Vagina (tissue), 2 donors: ENCODE measurements at regions not wholly inside any gene's neighbourhood (a gene's known extent, or its start where the extent isn't known, plus 50 kb on each side); places are given as distances from the start of the nearest gene placed in this dataset.

Experiments used
- DNase-seq, 2 donors: peaks; one replicate each; pipeline ENCODE4 v3.0.0-alpha.2; 2017; ENCODE audit errors: extremely low spot score in 2 of 2
- H3K27ac ChIP-seq: fragments of 200-600 bp; sonication (generic); one replicate; pipeline ENCODE4 v1.5.1; 2019
- H3K27me3 ChIP-seq: fragments of 200-600 bp; sonication (generic); one replicate; pipeline ENCODE4 v1.5.1; 2019
- H3K36me3 ChIP-seq, 2 donors: fragments of 200-600 bp; sonication (generic); one replicate each; pipeline ENCODE4 v1.5.1; 2017 to 2019
- H3K4me1 ChIP-seq: fragments of 200-600 bp; sonication (generic); one replicate; pipeline ENCODE4 v1.5.1; 2019
- H3K4me3 ChIP-seq, 2 donors: fragments of 200-600 bp; sonication (generic); 1 replicate in 1 of 2; 2 replicates in 1 of 2; pipeline ENCODE4 v1.5.1; 2016 to 2019
- H3K9me3 ChIP-seq: fragments of 200-600 bp; sonication (generic); one replicate; pipeline ENCODE4 v1.5.1; 2019
- CTCF ChIP-seq, 3 experiments: fragments of 450-650 bp in 2 of 3; fragments of 200-600 bp in 1 of 3; sonication (generic) in 1 of 3; IDR thresholded peaks; one replicate each; pipeline ENCODE4 v1.5.1; 2017 to 2019; ENCODE audit warnings: antibody characterized with exemption in 3 of 3, mild to moderate bottlenecking in 2 of 3, moderate library complexity in 2 of 3
- POLR2A ChIP-seq, 2 donors: fragments of 450-650 bp; IDR thresholded peaks; one replicate each; pipeline ENCODE4 v1.6.1; 2017; ENCODE audit warnings: antibody characterized with exemption in 2 of 2, mild to moderate bottlenecking in 2 of 2, moderate library complexity in 2 of 2
- POLR2AphosphoS5 ChIP-seq, 2 donors: sonication (generic); formaldehyde crosslinking; IDR thresholded peaks; one replicate each; pipeline ENCODE4 v1.9.0; 2017; ENCODE audit warnings: antibody characterized with exemption in 2 of 2, mild to moderate bottlenecking in 2 of 2, low read depth in 1 of 2; ENCODE audit not compliant: insufficient read depth in 1 of 2
- intact Hi-C: fragments of 100-400 bp; cut with DNase I; formaldehyde crosslinking; loops from one replicate; pipeline ENCODE4 v1.15.1; 2023

DNA sequence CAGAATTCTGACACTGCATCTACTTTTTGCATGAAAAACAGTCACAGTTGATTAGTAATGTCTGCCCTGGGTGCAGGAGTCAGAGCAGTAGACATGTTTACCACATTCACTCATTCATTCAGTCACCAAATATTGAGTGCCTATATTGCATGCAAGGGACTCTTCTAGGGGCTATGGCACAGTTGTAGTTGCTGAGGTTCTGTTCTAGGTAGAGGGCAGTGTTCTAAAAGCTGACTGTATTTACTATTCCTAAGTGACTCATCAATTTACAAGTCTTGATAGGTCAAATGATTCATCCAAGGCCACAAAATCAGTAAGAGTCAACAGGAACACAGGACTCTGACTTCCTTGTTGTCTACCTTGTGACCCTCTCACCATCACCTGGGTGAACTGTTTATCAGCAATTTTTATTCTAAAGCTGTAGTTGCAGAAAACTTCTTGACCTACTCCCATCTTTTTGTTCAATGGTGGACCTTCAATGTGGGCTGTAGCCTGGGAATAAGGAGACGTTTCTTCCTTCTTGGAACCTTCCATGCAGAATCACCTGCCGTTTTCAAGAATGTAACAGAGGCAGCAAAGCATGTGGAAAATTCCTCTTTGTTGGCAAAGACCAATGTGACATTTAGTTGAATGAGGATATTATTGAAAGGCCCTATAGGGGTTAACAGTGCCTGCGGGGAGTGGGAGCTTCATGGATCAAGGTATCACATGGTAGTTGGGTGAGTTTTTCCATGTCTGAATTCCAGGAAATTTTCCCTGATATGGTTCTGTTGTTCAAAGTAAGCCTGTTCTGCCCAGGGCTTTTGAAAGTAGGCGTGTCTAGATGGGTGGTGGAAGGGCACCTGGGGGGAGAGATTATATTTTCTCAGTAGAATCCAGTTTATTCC is 223.2 kb downstream of the KTN1 start:
- no peak for TF ChIP-seq CTCF (IDR thresholded peaks at IDR 0.05)
- peak in 1 of 2 donors; percentile 40 for TF ChIP-seq POLR2AphosphoS5 (IDR thresholded peaks at IDR 0.05; ENCODE audit: insufficient read depth in 1 of 2, low read depth in 1 of 2)
- no peak for DNase-seq
- no peak overlapping the region for H3K27ac ChIP-seq
- intact Hi-C loops = no loop called here
- H3K4me3 ChIP-seq = no peak overlapping the region
- H3K27me3 ChIP-seq = no peaks in the 10 kb centered on the region
- H3K36me3 ChIP-seq = no peaks in the 10 kb centered on the region
- no peaks in the 10 kb centered on the region for H3K9me3 ChIP-seq
- peaks cover 31% of the 10 kb centered on the region for H3K4me1 ChIP-seq

DNA sequence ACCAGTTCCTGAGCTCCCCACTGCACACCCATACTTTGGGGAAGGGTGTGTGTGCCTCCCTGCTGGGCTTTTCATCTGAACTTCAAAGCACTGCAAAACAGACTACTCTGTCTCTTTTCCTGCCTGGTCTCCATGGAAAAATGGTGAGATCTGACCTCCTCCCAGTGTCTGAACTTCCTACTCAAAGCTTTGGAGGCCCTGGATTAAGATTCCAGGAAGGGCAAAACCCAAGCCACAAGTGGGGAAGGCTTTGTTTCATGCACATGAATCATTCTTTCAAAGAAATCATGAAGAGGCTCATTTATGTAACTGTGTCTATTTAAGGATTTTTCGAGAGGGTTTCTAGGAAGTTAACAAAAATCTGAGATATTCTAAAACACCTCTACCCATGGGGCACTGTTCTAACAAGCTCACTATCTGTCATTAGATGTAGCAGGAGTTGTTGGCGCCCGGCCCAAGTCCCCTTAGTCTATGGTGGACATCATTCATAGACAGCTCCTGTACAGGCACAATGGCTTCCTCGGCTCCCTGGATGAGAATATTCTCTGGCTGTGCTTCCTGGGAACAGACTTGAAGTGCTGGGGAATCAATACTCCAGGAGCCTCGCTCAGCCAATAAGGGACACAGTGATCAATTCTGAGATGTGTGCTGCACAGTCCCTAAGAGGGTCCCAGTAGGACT is 224.0 kb downstream of the KTN1 start:
- intact Hi-C loops = no loop called here
- no peak for DNase-seq
- H3K27ac ChIP-seq = no peak overlapping the region
- no peaks in the 10 kb centered on the region for H3K9me3 ChIP-seq
- no peaks in the 10 kb centered on the region for H3K27me3 ChIP-seq
- peaks cover 30% of the 10 kb centered on the region for H3K4me1 ChIP-seq
- H3K4me3 ChIP-seq = no peak overlapping the region
- TF ChIP-seq CTCF (IDR thresholded peaks at IDR 0.05) (no peak), POLR2AphosphoS5 (IDR thresholded peaks at IDR 0.05; ENCODE audit: insufficient read depth in 1 of 2, low read depth in 1 of 2) (no peak)
- no peaks in the 10 kb centered on the region for H3K36me3 ChIP-seq

- no peaks in the 10 kb centered on the region for H3K27me3 ChIP-seq
- no peaks in the 10 kb centered on the region for H3K36me3 ChIP-seq
- intact Hi-C loops = no loop called here
- no peak for DNase-seq
- TF ChIP-seq POLR2A (IDR thresholded peaks at IDR 0.05) (no peak), POLR2AphosphoS5 (IDR thresholded peaks at IDR 0.05; ENCODE audit: insufficient read depth in 1 of 2, low read depth in 1 of 2) (no peak), CTCF (IDR thresholded peaks at IDR 0.05) (no peak)
- no peaks in the 10 kb centered on the region for H3K9me3 ChIP-seq
- H3K4me1 ChIP-seq = peaks cover 23% of the 10 kb centered on the region
- no peak overlapping the region for H3K4me3 ChIP-seq
- H3K27ac ChIP-seq = no peak overlapping the region
Observed at GRCh38 chr14:55805250-55805649, 225.2 kb downstream of the KTN1 start.

DNA sequence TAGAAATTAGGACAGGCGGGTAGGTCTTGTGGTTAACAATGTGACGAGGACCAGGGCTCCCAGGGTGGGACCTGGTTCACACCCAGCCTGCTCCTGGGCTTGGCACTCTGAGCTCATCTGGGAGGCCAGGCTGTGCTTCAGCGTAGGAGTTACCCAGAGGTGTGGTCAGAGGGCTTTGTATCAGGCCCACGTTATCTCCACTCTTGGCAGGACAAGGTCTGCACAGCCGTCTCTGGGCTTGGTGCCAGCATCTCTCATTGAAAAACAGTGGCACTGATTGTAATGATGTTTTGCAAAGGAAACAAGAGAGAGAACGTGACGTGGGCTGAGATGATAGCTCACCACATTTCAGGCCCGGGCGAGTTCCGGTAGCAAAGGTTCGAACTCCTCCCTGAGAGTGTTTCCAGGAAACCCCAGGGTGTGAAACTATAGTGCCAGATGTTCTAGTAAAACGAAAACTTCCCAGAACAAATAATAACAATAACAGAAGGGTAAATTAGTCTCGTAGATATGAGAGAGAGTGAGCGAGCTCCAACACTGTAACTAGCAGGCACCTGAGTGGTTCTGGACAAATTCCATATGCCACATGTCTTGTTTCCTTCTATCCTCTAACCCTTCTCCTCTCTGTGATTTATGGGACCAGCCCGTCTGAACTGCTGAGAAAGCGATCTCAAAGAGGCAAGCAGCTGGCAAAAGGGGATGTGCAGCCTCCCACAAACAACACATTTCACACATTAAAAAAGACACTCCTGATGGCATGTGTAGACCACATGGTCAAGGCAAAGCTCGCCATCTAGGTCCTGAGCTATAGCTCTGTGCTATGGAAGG is 227.3 kb downstream of the KTN1 start:
- Histone ChIP-seq H3K27me3 (no peaks in the 10 kb centered on the region), H3K27ac (peak overlapping the region; percentile 57), H3K9me3 (no peaks in the 10 kb centered on the region), H3K4me1 (peaks cover 23% of the 10 kb centered on the region), H3K4me3 (no peak overlapping the region), H3K36me3 (no peaks in the 10 kb centered on the region)
- TF ChIP-seq POLR2AphosphoS5 (IDR thresholded peaks at IDR 0.05; ENCODE audit: insufficient read depth in 1 of 2, low read depth in 1 of 2) (peak; percentile 52 to 86), CTCF (IDR thresholded peaks at IDR 0.05) (no peak), POLR2A (IDR thresholded peaks at IDR 0.05) (no peak)
- intact Hi-C loops = no loop called here
- DNase-seq = peak in 1 of 2 donors; percentile 92
